Pons (tissue), 1 donor: ENCODE measurements at regions not wholly inside any gene's neighbourhood (a gene's known extent, or its start where the extent isn't known, plus 50 kb on each side); places are given as distances from the start of the nearest gene placed in this dataset.
"Not testable (repeated sequence)": the region's sequence is repeated elsewhere in the genome, so short reads cannot be mapped to it uniquely, and the experiment has no call there.

ENCODE experiments used
- DNase-seq: peaks from one replicate; pipeline ENCODE4 v3.0.0-alpha.2; 2016; ENCODE audit warnings: low spot score

DNA sequence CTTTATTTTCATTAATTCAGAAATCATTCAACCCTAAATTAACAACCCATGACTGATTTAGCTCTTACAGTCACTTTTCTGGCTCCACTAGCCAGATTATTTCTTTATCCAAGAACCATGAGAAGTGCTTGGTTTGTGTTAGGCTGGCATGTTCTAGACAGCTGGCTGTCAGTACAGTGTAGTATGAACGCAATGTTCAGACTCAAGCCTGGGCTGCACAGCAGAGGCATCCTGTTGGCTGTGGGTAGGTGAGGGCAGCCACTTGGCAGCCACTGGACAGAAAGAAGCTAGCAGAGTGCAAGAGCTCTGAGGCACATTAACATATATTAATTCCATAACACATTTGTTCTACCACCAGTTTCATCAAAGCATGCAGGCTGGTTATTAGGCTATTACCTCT, 522.9 kb upstream of the FSHR start:
- no peak for DNase-seq

DNA sequence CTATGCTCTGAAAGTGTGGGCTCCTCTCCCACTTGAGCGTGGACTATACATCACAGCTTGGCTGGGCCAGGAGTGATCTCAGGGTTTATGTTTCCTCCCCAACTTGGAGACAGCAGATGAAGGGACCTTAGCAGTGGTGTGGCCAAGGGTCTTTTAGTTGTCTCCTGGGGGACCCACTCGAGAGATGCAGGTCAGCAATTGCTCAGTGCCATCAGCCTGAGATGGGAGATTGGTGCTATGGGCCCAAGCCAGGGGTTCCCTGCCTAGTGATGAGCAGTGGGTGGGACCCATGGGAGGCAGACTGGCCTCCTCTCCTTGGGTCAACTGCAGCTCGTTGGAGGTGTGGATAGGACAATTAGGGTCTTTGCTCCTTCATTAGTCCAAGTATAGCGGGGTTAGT, 510.5 kb upstream of the FSHR start:
- no peak for DNase-seq

DNA sequence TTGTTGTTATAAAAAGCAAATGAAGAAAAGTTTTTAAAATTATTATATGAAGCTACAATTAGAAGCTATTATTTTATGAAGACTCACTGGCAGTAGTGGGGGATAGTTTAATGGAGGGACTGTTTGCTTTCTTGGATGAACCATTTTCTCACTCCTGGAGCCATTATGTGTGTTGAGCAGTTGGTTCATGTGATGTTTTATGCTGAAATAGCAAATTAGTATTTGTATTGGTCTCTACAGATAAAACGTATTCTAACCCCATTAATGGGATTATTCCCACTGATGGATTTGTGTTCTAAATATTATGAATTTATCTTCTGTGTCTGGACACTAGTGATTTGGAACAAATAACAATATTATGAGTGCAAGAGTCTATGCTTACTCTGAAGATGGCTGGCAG, 507.5 kb upstream of the FSHR start:
- no peak for DNase-seq

DNA sequence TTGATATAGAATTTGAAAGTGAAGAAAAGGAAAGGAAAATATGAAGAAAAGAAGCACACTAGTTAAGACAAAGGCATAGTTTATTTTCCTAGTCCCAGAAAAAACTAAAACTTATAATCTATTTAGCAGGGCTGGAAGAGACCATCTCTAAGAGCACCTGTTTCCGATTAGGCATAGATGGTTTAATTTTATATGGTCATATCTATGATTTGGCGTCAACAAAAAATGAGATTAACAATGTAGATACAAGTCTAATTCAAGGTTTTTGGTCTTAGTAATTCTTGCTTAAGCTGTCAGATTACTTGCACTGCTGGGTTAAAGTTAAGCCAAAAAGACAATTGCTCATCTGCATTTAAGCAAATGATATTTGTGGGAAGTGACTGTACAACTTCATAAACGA, 502.5 kb upstream of the FSHR start:
- DNase-seq = no peak

DNA sequence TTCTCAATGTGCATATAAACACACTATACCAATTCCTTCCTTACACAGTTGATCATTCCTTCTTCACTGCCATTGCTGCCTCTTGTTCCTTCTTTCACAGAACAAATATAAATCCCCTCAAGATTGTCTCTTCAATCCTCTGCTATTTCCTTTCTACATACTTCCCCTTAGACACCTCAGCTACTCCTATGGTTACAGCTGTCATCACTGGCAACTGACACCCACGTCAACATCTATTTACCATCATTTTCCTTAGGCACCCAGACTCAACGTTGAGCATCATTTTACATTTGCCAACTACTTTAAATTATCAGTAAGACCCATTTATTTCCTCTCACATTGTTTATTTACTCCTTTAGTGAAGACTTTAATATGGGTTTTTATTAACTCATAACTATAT, 488.8 kb upstream of the FSHR start:
- DNase-seq = no peak

DNA sequence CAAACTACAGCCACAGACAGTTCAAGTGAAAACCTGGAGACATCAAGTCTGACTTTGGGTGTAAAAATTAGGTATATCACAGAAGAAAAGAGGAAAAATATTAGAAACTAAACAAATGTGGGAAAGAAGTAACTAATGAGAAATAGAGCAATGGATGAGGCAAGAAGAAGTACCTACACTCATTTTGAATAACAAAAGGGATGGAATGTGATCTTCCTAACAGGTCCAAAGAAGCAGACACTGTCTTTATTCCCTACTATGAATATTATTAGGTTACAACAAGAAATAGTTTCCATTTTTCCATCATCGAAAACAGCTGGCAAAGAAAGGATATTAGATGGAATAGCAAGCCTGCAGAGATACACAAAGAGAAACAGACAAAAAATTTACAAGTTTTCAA, 486.3 kb upstream of the FSHR start:
- DNase-seq = no peak

DNA sequence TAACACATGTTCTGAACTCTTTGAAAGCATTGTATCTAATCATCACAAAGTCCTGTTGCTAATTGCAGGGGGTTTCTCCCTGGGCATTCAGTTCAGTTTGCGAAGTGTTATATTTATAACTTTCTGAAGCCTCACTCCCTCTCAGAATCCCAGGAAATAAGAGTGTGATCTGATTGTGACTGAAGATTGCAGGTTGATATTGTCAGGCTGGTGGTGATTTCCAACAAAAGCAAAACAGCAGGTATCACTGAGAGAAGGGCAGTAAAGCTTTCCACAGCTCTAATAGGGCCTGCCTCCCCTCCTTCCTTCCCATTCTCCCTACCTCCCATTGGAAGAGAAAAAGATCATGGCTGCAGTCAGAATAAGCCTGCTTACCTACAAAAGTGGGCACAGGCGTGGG, 466.7 kb upstream of the FSHR start:
- DNase-seq = no peak

DNA sequence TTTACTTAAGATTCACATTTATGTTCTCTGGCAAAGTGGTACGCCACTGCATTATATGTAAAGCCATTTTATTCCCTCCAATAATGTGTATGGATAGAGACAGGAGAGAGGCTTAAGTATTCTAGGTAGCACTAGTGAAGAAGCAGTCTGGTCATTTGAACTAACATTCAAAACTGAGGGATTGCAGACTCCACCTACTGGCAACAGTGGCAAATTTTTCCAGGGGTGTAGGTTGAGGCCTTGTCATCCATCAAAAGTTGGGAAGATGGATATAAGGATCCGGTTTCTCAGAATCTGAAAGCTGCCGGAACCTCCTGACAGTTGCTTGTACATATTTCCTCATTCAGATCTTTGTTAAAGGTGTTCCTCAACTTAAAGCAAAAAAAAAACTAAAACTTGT, 465.5 kb upstream of the FSHR start:
- peak; percentile 15 for DNase-seq

DNA sequence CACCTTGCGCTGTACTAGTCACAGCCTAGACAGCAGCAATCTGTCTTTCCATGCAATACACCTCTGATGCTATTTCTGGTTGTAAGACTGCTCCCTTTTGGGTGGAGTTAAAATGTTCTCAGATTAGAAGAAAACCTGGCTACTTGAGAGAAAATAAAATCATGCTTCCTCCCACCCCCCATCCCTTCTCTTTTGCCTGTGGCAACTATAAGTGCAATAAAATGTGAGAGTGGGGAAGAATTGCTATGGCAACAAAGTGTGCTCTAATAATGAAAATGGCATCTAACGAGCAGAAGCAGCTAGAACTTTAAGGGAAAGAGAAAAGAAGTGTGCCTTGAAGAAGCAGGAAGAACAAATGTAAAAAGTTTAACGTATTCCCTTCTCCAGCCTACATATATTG, 464.2 kb upstream of the FSHR start:
- no peak for DNase-seq

DNA sequence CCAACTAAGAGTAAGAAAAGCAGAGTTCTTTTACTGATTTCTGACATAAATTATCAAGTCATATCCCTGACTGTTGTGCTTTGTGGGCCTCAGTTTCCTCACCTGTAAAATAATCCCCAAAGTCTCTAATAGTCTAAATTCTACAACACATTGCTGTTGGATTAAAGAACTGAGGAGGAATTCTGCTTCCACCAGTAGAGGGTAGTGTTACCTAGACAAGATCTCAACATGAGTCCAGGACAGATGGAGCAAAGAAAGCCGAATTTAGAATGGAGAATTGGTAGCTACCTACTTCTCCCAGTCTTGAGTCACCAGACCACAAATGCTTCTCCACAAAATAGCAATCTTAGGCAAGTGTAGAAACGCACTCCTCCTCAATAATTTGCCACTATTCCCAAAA, 462.5 kb upstream of the FSHR start:
- peak; percentile 68 for DNase-seq

DNA sequence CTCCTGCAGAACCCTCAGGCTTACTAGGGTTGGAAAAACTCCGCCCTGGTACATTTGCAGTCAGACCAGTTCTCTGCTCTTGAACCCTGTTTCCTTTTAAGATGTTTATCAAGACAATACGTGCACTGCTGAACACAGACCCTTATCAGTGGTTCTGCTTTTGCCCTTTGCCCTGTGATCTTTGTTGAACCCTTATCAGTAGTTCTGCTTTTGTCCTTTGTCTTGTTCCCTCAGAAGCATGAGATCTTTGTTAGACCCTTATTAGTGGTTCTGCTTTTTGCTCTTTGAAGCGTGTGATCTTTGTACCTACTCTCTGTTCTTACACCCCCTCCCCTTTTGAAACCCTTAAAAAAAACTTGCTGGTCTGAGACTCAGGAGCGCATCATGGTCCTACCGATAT, 457.5 kb upstream of the FSHR start:
- DNase-seq = not testable (repeated sequence)

- DNase-seq = no peak
These were observed 446.2 kb upstream of the FSHR start for GRCh38 chr2:49600524-49600923.

- DNase-seq = no peak
These were observed 443.9 kb upstream of the FSHR start for GRCh38 chr2:49598231-49598630.

DNA sequence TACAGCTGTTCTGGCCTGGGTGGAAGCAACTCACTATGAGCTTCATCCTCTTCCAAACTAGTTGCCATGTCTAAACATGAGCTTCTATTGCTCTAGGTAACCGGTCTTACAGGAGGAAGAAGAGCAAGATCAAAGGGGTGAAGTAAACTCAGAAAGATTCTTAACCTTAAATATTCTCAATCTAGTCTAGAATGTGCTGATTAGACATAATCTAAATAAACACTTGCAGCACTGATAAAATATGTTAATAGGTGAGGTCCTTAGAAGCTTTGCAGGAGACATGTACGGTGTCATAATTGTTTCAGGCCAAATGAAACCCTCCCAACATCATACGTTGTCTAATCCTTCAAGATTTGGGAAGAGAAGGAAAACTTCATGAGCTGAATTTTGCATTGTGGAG, 431.6 kb upstream of the FSHR start:
- no peak for DNase-seq

DNA sequence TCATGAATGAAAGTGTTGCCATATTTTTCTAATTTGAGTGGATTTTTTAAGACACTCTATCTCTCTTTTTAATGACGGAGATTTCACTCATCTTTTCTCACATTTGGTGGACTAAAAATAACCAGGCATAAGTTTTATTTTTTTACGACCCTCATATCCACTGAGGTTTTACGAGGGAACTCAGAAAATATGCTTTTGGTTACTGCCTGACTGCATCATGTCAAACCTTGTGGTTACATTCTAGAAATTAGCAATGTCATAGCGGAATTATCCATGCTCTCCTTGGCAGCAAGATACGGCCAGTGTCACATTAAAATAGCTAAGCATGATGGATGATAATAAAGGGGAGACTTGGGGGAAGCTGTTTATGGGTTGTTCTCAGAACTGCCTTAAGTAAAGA, 428.6 kb upstream of the FSHR start:
- DNase-seq = no peak

GRCh38 chr2:49577041-49577440, 422.7 kb upstream of the FSHR start:
- no peak for DNase-seq

GRCh38 chr2:49569176-49569575, 414.9 kb upstream of the FSHR start:
- no peak for DNase-seq

DNA sequence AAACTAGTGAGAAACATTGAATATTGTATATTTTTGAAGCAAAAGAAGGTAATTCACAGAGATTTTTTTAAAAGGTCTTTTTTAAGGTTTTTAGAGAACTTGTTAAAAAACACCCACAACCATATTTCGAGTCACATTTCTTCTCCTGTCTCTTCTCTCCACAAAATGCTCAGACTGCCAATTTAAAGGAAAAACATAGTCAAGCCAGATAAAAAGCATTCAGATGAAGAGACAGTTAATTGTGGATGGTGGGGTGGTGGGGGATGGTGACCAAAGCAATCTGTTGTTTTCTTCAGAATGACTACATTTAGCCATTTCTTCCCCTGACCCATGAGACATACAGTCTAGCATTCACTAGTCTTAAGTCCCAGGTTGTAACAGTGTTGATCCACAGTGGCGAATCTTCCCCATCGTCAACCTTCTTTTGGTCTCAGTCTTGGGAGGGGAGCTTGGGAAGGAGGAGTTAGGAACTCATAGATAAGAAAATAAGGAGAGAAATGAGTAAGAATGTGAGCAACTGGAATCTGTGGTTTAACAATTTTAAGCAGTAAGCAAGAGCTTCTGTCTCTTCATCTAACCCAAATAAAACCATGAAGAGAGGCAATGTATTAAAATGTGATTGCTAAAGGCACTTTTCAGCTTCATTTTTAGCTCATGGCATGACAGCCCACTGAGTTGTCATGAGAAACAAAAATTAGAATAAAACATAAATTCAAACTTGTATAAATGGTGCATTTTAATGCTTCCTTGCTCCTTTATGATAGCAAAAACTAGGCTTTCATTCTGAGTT, 413.7 kb upstream of the FSHR start:
- DNase-seq = no peak

- no peak for DNase-seq
These were observed 412.7 kb upstream of the FSHR start for GRCh38 chr2:49567021-49567420.

DNA sequence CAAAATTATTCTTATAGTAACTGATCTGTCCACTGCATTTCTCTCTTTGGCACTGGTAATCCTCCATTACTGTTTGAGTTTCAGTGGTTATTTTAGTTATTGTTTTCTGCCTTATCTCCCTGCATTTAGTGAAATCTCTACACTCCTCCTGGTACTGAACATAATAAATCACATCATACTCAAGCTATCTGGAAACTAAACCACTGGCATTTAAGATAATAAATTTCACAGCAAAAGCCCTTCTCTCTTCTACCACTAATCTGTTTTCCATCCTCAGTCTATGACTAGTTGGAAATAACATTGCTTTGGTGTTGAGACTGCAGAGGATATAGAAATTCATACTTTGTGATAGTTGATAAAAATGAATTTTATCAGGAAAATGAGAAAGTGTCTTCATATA, 399.3 kb upstream of the FSHR start:
- DNase-seq = no peak

DNA sequence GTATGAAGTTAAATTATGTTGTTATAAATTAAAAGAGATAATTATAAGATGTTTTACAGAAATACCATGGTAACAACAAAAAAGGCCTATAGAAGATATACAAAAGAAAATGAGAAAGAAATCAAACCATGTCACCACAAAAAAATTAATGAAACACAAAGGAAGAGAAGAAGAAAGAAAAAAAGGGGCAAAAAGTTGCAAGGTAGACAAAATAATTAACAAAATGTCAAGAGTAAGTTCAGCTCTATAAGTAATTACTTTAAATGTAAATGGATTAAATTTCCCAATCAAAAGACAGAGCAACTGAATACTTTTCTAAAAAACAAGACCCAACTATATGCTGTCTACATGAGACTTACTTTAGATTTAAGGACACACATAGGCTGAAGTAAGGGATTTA, 378.4 kb upstream of the FSHR start:
- no peak for DNase-seq

GRCh38 chr2:49515996-49516782, 361.9 kb upstream of the FSHR start:
- no peak for DNase-seq

DNA sequence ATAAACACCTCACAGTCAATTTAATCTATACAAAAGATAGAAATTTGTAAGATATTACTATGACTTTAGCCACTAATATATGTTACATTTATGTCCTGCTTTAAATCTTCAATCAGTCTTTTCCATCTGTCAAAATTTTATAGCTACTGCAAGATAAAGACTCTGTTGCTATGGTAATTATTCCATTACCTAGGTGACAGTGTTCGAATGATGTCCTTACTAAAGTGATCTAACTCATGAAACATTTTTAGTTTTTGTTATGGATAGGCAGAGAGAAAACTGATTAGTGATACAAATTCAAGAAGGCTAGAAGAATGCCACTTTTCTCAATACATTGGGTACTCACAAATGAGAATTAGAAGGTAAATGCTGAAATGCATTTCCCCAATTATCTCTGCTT, 359.9 kb upstream of the FSHR start:
- DNase-seq = no peak

GRCh38 chr2:49490710-49491109, 336.4 kb upstream of the FSHR start:
- DNase-seq = no peak
